ENCODE measurements at regions not wholly inside any gene's neighbourhood (a gene's known extent, or its start where the extent isn't known, plus 50 kb on each side); places are given as distances from the start of the nearest gene placed in this dataset.

DNA sequence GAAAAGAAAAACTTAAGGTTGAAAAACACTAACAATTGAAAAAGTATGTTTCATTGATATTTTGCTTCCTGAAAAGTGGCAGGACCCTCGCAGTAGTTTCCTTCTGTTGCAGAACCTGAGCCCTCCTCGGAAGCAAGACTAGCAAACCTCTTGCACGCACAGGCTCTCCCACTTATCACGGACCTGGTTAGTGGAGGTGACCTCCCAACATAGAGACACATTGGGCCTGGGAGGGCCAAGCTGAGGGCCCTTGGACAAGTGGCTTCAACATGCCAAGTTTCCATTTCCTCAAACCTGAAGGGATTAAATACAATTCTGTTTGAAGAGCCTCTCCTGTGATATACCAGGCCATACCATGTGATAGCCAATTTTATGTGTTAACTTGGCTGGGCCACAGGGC, 133.4 kb upstream of the AGAP1 start:
- no peak for DNase-seq (ENCODE audit: extremely low read depth, low read depth)
- H3K4me3 ChIP-seq (replicated peaks; ENCODE audit: low read depth, low read length): no peak overlapping the region
- TF ChIP-seq, protein P1, sequence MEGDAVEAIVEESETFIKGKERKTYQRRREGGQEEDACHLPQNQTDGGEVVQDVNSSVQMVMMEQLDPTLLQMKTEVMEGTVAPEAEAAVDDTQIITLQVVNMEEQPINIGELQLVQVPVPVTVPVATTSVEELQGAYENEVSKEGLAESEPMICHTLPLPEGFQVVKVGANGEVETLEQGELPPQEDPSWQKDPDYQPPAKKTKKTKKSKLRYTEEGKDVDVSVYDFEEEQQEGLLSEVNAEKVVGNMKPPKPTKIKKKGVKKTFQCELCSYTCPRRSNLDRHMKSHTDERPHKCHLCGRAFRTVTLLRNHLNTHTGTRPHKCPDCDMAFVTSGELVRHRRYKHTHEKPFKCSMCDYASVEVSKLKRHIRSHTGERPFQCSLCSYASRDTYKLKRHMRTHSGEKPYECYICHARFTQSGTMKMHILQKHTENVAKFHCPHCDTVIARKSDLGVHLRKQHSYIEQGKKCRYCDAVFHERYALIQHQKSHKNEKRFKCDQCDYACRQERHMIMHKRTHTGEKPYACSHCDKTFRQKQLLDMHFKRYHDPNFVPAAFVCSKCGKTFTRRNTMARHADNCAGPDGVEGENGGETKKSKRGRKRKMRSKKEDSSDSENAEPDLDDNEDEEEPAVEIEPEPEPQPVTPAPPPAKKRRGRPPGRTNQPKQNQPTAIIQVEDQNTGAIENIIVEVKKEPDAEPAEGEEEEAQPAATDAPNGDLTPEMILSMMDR (IDR thresholded peaks at IDR 0.05; ENCODE audit: low read depth, low read length, missing control alignments): no peak

DNA sequence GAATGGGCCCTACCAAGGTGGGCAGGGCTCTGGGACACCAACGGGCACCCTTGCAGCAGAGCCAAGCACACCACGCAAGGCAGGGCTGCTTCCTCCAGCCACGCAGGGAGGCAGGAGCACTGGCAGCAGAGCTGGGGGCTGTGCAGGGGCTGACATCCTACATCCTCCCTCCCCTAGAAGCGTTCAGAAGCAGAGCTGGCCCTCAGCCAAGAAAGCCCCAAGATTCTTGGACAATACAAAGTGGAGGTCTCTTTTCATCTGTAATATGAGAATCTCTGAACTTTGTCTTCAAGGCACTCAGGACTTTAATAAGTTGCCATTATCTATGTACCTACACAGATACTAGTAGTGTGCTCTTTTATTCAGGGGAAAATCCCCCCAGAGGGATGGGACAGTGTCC, 128.1 kb upstream of the AGAP1 start:
- no peak for DNase-seq (ENCODE audit: extremely low read depth, low read depth)
- H3K4me3 ChIP-seq (replicated peaks; ENCODE audit: low read depth, low read length): no peak overlapping the region
- TF ChIP-seq, protein P1 (IDR thresholded peaks at IDR 0.05; ENCODE audit: low read depth, low read length, missing control alignments): no peak

DNA sequence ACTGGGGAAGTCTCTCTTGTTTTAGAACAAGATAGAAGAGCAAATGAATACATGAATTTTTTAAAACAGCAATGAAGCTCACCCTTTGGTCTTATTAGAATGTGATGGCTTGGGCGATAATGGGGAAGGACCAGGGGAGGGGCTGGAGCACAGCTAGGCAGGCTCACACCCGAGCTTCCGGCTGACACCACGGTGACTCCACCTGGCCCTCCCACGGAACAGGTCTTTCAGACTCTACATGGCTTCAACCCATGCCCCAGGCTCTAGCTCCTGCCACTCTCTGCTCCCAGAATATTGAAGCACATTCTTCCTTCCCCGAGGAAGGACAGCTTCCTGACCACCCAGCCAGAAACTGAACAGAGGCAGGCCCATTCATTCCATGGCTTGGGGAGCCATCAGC, 127.5 kb upstream of the AGAP1 start:
- no peak overlapping the region for H3K4me3 ChIP-seq (replicated peaks; ENCODE audit: low read depth, low read length)
- TF ChIP-seq, protein P1 (IDR thresholded peaks at IDR 0.05; ENCODE audit: low read depth, low read length, missing control alignments): no peak
- no peak for DNase-seq (ENCODE audit: extremely low read depth, low read depth)

DNA sequence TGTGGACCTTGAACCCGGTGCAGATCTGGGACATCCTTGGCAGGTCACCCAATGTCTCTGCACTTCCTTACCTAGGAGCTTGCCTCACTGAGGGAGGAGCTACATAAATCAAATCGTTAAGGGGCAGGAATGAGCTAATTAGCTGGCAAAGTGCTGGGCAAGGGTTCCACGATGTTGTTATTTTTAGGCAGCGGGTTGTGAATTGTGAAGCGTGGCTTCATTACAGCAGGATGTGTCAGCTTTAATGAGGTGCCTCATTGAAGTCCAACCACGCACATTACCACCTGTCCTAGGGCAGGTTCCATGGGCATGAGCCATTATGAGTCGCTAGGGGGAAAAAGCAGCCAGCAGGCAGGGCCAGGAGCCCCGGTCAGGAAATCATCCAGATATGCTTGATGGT, 127.0 kb upstream of the AGAP1 start:
- TF ChIP-seq, protein P1 (IDR thresholded peaks at IDR 0.05; ENCODE audit: low read depth, low read length, missing control alignments): no peak
- DNase-seq (ENCODE audit: extremely low read depth, low read depth): no peak
- no peak overlapping the region for H3K4me3 ChIP-seq (replicated peaks; ENCODE audit: low read depth, low read length)

DNA sequence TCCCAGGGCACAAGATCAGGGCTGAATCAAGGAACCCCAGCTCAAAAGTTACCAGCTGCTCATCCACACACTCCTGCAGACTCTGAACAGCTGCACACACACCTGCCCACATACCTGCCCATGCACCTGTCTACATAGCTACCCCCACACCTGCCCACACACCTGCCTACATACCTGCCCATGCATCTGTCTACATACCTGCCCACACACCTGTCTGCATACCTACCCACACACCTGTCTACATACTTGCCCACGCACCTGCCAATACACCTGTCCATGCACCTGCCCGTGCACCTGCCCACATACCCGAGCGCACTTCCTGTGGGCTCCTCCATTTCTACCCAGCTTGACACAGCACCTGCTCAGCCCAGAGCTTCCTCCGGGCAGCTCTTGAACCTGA, 122.8 kb upstream of the AGAP1 start:
- DNase-seq (ENCODE audit: extremely low read depth, low read depth): no peak
- no peak overlapping the region for H3K4me3 ChIP-seq (replicated peaks; ENCODE audit: low read depth, low read length)
- TF ChIP-seq, protein P1 (IDR thresholded peaks at IDR 0.05; ENCODE audit: low read depth, low read length, missing control alignments): no peak

DNA sequence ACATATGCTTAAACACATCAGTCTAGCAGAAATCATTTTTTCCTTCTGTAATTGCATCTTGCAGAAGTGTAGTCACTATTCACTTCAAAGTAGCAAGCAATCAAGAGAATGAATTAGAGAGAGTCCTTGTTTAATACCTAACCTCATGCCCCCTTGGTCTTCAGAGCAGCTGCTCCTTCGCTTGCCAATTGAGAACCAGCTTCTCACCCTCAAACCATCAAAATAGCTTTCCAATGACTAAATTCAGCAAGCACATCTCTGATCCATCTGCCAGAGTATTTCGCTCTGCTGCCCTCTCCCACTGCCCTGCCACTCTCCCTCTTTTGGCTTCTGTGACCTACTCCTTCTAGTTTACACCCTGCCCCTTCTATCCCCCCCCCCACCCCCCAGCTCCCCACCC, 120.7 kb upstream of the AGAP1 start:
- TF ChIP-seq, protein P1 (IDR thresholded peaks at IDR 0.05; ENCODE audit: low read depth, low read length, missing control alignments): no peak
- DNase-seq (ENCODE audit: extremely low read depth, low read depth): no peak
- H3K4me3 ChIP-seq (replicated peaks; ENCODE audit: low read depth, low read length): no peak overlapping the region

DNA sequence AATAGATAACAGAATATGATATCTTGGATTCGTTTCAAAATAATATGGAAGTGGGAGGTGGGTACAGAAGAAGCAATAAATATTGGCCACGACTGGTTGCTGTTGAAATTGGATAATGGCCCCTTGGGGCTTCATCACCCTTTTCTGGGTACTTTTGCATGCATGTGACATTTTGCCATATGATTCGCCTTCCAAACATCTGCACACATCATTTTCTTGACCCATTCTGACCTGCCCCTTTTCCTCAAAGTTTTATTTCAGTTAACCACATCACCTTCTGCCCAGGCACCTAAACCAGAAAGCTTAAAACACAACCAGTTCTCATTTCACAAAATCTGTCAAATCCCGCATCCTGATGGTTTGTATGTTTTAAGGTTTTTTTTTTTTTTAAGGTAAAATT, 116.7 kb upstream of the AGAP1 start:
- TF ChIP-seq, protein P1 (IDR thresholded peaks at IDR 0.05; ENCODE audit: low read depth, low read length, missing control alignments): no peak
- H3K4me3 ChIP-seq (replicated peaks; ENCODE audit: low read depth, low read length): no peak overlapping the region
- no peak for DNase-seq (ENCODE audit: extremely low read depth, low read depth)

All from HFF-Myc (cell line).